GM19351 (cell line): ENCODE measurements at regions not wholly inside any gene's neighbourhood (a gene's known extent, or its start where the extent isn't known, plus 50 kb on each side); places are given as distances from the start of the nearest gene placed in this dataset.
"Not testable (repeated sequence)": the region's sequence is repeated elsewhere in the genome, so short reads cannot be mapped to it uniquely, and the experiment has no call there.

Source experiments
- ATAC-seq: cut with Tn5 transposase; IDR thresholded peaks from one replicate; pipeline ENCODE4 v1.9.1; 2021; ENCODE audit warnings: mild to moderate bottlenecking, moderate library complexity; ENCODE audit not compliant: unreplicated experiment

GRCh38 chr4:3619698-3620097 is 87.5 kb upstream of the LRPAP1 start:
- not testable (repeated sequence) for ATAC-seq

DNA sequence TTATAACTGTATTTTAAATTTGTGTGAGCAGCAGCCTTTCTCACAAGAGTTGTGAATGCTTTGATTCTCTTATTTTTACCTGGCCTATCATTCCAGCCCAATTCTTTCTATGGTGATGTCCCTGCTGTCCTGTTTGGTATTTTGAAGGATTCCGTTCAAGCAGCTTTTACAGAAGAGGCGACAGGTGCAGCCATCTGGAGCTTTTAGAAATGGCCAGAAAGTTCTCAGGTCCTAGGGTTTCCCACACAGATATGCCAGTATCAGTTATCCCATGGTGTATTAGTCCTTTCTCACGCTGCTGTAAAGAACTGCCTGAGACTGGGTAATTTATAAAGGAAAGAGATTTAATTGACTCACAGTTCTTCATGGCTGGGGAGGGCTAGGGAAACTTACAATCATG is 86.1 kb upstream of the LRPAP1 start:
- ATAC-seq, result not testable (repeated sequence)

DNA sequence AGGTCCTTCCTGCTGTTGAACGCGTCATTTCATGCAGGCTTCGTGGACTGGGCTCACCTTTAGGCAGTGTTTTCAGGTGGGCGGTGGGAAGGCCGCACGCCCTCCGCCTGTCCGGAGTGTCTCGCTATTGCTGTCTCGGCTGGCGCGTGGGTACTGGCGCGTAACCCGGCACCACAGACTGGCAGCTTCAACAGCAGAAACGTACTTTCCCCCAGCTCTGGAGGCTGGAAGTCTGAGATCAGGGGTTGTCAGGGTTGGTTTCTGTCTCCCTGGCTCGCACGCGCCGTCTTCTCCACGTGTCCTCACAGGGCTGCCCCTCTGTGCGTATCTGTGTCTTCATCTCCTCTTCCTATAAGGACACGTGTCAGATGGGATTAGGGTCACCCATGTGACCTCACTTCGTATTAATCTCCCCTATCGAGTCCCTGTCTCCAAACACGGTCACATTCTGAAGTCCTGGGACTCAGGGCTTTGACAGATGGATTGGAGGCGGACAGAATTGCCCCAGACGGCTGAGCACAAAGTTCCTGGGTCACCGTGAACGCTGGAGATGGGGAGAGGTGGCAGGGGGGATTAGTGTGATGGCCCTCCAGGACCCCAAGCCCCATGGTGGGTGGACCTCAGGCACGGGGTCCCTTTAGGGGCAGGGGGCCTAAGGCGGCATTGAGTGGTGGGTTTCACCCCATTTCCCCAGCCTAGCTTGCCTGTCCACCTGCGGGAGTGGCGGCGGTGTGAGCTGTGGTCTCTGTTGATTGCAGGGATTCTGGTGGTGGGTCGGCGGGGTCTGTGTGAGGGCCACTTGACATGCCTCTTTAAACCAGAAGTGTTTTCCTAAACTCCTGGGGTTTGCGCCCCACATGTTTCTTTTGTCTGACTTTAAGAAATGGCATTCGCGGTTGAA is 83.4 kb upstream of the LRPAP1 start:
- ATAC-seq, result no peak

DNA sequence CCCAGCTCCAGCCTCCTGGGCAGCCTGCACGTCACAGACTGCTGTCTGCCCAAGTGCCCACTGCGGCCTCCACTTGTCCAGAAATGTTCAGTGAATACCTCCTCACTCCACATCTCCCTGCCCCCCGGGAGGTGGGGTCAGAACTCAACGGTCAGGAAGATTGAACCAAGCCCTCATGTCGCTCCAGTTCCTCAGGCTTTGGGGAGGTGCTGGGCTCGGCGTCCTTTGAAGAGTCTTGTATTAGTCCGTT is 82.4 kb upstream of the LRPAP1 start:
- no peak for ATAC-seq

DNA sequence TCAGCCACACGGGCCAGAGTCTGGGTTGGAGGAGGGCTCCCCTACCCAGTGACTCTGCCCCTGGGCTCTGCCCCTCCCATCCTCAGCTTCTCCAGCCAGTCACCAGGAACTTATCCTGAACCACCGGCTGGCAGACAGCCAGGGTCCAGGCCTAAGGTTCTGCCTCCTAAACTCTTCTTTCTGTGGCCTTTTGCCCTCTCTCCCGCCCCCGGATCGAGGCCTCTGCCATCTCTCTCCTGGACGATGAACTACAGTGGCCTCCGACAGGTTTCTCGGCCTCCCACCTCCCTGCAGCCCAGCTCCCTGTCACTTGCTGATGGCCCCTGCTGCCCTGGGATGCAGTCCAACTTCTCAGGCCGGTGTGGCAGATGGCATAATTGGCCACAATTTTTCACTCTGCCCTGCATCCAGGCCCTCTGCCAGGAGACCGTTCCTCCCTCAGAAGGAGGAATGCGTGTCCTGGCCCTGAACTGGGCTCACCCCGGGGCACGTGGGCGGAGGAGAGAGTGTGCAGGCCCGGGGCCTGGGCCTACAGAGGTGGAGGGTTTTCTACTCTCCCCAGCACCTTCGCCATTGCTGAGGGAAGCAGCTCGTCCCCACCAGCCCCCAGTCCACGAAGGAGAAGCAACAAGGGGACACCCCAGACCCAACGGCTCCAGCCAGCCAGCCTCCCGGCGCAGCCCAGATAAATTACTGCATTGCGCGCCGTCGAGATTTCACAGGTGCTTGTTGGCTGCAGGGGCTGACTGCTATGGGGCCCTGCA is 81.9 kb upstream of the LRPAP1 start:
- no peak for ATAC-seq

- no peak for ATAC-seq
Measured at GRCh38 chr4:3612934-3613333, 80.7 kb upstream of the LRPAP1 start.

- ATAC-seq, result no peak
Measured at GRCh38 chr4:3612281-3612680, 80.1 kb upstream of the LRPAP1 start.

DNA sequence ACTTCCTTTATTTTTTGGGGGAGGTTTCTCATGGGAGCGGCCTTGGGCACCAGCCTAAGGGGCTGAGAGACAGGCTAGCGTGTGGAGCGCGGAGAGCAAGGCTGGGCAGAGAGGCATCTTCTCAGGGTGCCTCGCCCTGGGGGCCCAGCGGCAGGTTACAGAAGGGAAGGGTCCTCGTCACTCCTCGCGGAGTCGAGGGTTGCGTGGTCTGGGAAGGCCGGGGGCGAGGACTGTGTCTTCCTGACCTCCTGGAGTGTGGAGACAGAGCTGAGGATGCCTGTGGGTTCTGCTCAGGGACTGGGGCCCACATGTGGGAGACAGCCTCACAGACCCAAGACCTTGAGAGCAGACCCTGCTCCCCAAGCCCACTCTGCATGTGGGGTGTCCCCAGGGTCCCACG is 79.6 kb upstream of the LRPAP1 start:
- ATAC-seq, result no peak

GRCh38 chr4:3610851-3611250 is 78.6 kb upstream of the LRPAP1 start:
- not testable (repeated sequence) for ATAC-seq

DNA sequence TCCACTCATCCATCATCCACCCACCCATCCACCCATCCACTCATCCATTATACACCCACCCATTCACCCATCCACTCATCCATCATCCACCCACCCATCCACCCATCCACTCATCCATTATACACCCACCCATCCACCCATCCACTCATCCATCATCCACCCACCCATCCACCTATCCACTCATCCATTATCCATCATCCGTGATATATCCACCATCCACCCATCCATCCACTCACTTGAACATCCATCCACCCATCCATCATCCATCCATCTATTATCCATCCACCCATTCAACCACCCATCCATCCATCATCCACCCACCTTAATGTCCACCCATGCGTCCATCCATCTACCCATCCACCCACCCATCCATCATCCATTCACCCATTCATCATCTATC is 77.7 kb upstream of the LRPAP1 start:
- not testable (repeated sequence) for ATAC-seq

GRCh38 chr4:3607690-3608552 is 75.7 kb upstream of the LRPAP1 start:
- ATAC-seq, result no peak

GRCh38 chr4:3606850-3607249 is 74.6 kb upstream of the LRPAP1 start:
- ATAC-seq, result not testable (repeated sequence)

GRCh38 chr4:3606271-3606670 is 74.0 kb upstream of the LRPAP1 start:
- ATAC-seq, result not testable (repeated sequence)

DNA sequence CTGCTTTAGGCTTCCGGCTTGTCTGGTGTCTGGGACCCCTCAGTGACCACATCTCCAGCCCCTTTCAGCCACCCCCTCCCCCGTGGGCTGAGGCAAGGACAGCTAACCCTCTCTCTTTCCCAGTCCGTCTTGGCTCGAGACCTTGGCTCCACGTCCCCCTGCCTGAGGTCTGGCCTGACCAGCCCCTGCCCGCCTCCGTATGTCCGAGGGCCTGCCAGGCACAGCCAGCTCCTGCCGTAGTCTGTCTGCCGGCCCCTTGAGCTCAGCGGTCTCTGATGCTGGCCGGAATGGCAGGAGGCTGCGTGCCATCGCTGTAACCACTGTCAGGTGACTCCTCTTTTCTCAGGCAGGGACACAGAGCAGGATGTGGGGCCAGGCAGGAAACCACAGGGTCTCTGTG is 73.3 kb upstream of the LRPAP1 start:
- no peak for ATAC-seq

- ATAC-seq, result not testable (repeated sequence)
Measured at GRCh38 chr4:3602886-3603645, 70.8 kb upstream of the LRPAP1 start.

- no peak for ATAC-seq
Measured at GRCh38 chr4:3601992-3602391, 69.8 kb upstream of the LRPAP1 start.

GRCh38 chr4:3601108-3601690 is 69.0 kb upstream of the LRPAP1 start:
- not testable (repeated sequence) for ATAC-seq

DNA sequence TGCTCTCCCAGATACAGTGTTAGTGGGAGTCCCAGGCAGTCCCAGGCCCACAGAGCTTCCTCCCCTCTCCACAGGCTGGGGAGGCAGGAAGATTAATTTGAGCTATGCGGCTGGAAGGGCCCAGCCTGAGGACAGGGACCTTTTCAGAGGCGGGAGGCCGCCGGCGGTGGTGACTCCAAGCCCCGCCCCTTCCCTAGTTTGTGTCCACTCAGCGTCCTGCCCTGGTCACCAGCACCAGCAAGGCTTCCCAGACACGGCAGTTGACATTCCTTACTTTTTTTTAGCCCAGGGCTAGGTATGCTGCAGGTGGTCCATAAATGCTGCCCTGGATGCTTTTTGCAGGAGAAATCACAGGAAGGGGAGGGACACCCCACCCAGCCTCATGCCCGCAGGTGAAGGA is 67.7 kb upstream of the LRPAP1 start:
- ATAC-seq, result no peak

- ATAC-seq, result no peak
Measured at GRCh38 chr4:3598695-3599227, 66.5 kb upstream of the LRPAP1 start.

DNA sequence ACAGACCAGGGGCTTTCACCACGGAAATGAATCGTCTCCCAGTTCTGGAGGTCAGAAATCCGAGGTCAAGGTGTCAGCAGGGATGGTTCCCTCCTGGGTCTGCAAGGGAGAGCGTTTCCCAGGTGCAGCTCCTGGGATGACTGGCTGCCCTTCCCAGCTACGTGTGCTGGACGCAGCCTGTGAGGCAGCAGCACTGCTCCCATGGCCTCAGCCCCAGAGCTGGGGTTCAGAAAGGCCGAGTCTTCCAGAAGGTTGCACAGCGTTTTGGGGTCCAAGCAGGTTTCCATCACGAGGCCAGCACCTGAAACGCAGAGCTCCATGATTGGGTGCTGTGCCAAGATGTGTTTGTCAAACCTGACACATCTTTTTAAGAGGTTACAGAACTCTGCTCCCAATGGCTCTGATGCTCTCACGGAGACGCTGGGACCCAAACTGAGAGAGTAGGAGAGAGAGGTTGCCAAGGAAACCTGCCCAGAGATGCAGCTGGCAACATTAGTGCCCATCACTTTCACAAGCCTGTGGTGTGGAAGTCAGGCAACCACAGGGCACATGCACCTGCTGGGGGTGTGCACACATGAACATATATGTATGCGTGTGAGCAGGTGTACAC is 65.8 kb upstream of the LRPAP1 start:
- not testable (repeated sequence) for ATAC-seq
